CD4-positive, alpha-beta T cell treated with Interleukin-17A for 1 hour (primary cell): ENCODE measurements at regions not wholly inside any gene's neighbourhood (a gene's known extent, or its start where the extent isn't known, plus 50 kb on each side); places are given as distances from the start of the nearest gene placed in this dataset.
"Not testable (repeated sequence)": the region's sequence is repeated elsewhere in the genome, so short reads cannot be mapped to it uniquely, and the experiment has no call there.

ENCODE experiments used
- DNase-seq: peaks from one replicate; pipeline ENCODE4 v3.0.0-alpha.2; 2020

- DNase-seq = no peak
Measured at GRCh38 chr5:12204761-12205160, 300.5 kb upstream of the CTNND2 start.

GRCh38 chr5:12193536-12193935, 289.3 kb upstream of the CTNND2 start:
- no peak for DNase-seq

GRCh38 chr5:12183003-12183402, 278.8 kb upstream of the CTNND2 start:
- no peak for DNase-seq

GRCh38 chr5:12177851-12178250, 273.6 kb upstream of the CTNND2 start:
- no peak for DNase-seq

GRCh38 chr5:12177225-12177624, 273.0 kb upstream of the CTNND2 start:
- DNase-seq = no peak

GRCh38 chr5:12175914-12176585, 271.8 kb upstream of the CTNND2 start:
- no peak for DNase-seq

GRCh38 chr5:12174734-12175133, 270.5 kb upstream of the CTNND2 start:
- DNase-seq = no peak

- no peak for DNase-seq
Measured at GRCh38 chr5:12169536-12169935, 265.3 kb upstream of the CTNND2 start.

GRCh38 chr5:12162863-12163262, 258.6 kb upstream of the CTNND2 start:
- no peak for DNase-seq

GRCh38 chr5:12147513-12147912, 243.3 kb upstream of the CTNND2 start:
- DNase-seq = no peak

- DNase-seq = no peak
Measured at GRCh38 chr5:12141496-12141895, 237.2 kb upstream of the CTNND2 start.

- DNase-seq = no peak
Measured at GRCh38 chr5:12133520-12133919, 229.3 kb upstream of the CTNND2 start.

- DNase-seq = not testable (repeated sequence)
Measured at GRCh38 chr5:12131020-12131419, 226.8 kb upstream of the CTNND2 start.

- DNase-seq = no peak
Measured at GRCh38 chr5:12125895-12126294, 221.6 kb upstream of the CTNND2 start.

- no peak for DNase-seq
Measured at GRCh38 chr5:12119657-12120056, 215.4 kb upstream of the CTNND2 start.

- no peak for DNase-seq
Measured at GRCh38 chr5:12114075-12114474, 209.8 kb upstream of the CTNND2 start.

GRCh38 chr5:12113062-12113461, 208.8 kb upstream of the CTNND2 start:
- DNase-seq = no peak

GRCh38 chr5:12111261-12111660, 207.0 kb upstream of the CTNND2 start:
- DNase-seq = no peak

- DNase-seq = no peak
Measured at GRCh38 chr5:12110629-12111028, 206.4 kb upstream of the CTNND2 start.

GRCh38 chr5:12109075-12109688, 204.9 kb upstream of the CTNND2 start:
- DNase-seq = no peak

GRCh38 chr5:12102151-12102550, 197.9 kb upstream of the CTNND2 start:
- DNase-seq = no peak

- no peak for DNase-seq
Measured at GRCh38 chr5:12100542-12100941, 196.3 kb upstream of the CTNND2 start.

- no peak for DNase-seq
Measured at GRCh38 chr5:12099296-12099695, 195.1 kb upstream of the CTNND2 start.

- DNase-seq = no peak
Measured at GRCh38 chr5:12095808-12096281, 191.6 kb upstream of the CTNND2 start.

- DNase-seq = no peak
Measured at GRCh38 chr5:12093586-12093985, 189.3 kb upstream of the CTNND2 start.
